NCI-H345 (cell line): ENCODE measurements at regions not wholly inside any gene's neighbourhood (a gene's known extent, or its start where the extent isn't known, plus 50 kb on each side); places are given as distances from the start of the nearest gene placed in this dataset.

Experiments
- DNase-seq: peaks from one replicate; lab custom pipeline; 2025; lab: John Stamatoyannopoulos, UW

DNA sequence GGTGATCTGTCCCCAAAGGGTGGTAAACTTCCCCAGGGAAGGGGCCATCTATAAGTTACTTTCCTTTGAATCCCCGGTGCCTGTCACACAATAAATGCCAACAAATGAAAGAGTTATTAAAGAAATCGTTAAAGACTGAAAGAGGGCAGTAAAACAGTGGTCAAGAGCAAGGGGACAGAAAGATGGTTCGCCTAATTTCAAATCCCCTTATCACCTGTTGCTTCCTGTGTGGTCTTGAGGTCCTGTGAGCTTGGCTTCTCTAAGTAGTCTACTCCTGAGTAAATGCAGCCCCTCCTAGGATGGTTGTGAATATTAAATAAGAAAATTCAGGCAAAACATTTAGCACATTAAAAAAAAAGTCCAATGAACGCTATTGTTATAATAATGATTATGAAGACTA is 225.7 kb upstream of the ADAMTS9 start:
- no peak for DNase-seq

DNA sequence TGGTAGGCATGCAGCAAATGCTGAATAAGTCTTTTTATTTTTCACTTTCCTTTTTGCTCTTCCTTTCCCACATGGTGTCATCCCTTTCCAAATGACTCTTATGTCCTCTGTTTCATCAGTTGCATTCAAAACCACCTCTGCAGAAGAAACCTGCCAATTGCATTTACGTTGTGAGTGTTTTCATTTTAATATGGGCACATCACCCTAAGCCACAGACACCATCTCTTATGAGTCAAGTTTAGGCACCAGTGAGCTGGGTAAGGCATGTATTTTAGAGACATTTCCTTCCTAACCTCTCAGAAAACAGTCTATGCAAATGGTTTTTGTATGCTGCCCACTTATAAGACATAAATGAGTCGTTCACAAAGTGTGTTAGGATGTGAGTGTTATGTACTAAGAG is 223.3 kb upstream of the ADAMTS9 start:
- DNase-seq = no peak

DNA sequence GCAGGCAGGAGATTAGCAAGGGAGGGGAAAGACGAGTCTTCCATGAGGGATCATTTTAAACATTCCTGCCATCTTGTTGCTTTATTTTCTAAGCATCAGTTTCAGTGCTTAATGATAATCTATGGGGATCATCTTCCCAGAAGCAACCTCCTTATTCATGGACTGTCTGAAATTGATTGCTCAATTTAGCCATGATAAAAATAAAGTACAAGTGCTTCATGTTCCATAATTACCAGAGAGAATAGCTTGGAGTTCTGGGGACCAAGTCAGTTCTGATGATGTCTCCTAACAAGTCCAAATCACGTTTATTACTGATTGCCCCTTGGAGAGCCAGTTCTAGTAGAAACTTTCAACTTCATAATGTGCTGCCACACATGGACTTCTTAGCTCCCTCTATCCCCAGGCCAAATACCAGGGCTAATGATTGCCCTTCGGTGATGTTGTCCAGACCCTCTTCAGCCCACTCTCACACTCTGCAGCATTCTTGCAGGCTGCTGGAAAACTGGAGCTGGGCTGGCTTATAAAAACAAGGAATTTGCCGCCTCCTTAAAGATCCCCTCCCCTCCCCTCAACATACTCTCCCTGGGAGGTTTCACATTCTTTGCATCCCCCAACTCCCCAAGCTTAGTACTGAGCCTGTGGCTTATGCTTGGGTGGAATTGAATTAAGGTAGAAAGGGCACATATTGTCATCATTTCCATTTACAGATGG is 222.1 kb upstream of the ADAMTS9 start:
- DNase-seq = no peak

DNA sequence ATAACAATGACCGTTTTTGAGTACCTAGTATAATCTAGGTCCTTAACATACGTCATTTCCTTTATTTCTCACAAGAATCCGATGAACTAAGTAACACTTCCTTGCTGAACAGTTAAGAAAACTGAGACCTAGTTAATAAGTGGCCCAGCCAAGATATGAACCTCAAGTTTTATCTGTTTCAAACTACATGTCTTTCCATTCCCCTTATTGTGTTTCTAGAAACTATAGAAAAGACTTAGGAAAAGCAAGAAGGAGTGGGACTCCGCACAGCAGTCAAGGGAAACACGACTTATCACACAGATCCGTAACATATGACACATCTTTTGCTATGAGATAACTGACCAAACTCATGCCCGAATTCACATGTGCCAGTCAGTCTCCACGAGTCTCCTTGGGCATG is 221.2 kb upstream of the ADAMTS9 start:
- no peak for DNase-seq

DNA sequence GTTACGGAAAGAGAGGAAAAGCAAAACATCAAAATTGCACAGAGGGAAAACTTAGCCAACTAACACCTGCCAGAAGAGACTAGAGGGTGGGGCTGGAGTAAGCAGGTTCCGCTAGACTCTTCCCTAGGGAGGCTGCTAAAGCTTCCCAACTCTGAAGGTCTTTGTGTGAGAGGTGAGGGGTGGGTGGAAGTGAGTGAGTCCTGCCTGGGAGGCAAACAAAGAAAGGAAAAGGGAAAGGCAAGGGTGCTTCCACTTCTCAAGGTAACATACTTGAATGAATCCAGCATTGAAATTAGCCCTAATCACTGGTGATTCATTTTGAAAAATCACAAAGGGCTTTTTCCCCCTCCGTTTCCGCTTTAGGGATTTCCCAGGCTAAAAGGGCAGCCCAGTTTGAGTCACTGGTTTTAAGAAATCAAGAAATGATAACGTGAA is 220.5 kb upstream of the ADAMTS9 start:
- DNase-seq = no peak

DNA sequence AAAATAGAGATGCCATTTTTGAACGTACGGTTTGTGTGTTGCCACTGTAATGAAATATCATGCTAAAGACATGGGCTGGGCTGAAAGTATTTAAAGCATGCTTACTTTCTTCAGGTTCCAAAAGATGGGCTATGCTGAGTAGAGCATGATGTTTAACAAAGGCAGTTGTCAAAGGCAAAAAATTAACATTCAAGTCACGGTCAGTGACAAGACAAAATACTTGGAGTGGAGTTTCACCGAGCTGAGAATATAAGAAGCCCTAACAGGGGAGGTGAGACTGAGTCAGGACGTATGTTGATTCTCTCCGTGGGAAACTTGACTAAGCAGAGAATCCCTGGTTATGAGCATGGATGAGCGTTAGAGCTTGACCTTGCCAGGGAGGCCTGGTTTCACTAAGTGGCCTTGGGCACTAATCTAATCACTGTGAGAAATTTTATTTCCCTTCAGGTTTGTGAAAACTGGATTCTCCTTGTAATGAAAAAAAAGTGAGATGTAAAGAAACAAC is 218.2 kb upstream of the ADAMTS9 start:
- no peak for DNase-seq

DNA sequence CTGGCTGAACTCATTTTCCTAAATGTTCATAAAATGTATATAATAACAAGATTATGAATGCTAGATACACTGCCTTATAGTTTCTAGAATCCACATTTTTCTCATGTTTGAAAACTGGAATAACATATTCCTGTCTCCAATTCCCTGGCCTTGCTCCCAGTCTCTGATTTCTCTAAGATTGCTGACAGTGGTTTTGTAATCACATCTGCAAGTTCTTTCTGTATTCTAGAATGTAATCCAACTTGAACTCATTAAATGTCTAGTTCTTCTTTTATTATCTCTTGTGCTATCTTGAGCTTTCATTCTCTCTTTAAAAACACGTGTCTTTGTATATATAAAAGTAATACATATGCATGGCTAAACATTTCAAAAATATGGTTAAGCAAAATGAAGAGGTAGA is 215.2 kb upstream of the ADAMTS9 start:
- no peak for DNase-seq

DNA sequence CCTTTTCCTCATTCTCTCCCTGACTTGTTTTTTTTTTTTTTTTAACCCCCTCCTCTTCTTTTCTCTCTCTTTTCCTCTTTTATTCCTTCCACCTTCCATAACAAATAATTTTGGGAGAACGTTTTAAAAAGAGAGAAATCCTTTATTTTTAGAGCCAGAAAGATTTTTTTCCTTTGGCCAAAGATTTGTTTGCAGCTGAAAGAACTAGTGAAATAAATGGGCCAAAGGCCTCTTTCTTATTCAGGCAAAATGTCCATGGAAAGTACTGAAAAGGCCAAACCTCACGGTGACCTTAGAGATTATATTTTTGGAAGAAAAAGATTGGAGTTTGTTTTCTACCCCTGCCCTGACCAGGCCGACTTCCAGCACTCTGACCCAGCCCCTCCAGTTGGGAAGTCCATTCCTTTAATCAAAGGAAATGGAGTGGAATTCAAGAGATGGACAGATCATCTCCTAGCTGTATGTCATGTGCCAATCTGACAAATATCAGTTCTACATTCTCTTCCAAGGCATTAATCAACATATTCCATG is 214.3 kb upstream of the ADAMTS9 start:
- no peak for DNase-seq

DNA sequence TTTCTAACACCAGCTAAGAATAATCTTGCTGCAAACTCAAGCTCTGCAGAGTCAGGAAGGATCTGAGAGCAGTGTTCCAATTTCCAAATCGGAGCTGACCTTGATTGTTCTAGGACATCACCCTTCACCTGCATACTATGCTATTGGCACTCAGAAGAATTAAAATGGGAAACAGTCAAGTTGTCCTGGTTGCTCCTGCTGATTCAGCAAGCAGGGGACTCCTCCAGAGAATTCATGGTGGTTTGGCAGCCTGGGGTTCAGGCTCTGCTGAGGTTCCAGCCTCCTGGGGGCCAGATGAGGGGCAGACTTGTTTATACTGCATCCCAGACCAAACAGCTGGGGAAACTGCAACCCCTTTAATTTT is 213.7 kb upstream of the ADAMTS9 start:
- no peak for DNase-seq

DNA sequence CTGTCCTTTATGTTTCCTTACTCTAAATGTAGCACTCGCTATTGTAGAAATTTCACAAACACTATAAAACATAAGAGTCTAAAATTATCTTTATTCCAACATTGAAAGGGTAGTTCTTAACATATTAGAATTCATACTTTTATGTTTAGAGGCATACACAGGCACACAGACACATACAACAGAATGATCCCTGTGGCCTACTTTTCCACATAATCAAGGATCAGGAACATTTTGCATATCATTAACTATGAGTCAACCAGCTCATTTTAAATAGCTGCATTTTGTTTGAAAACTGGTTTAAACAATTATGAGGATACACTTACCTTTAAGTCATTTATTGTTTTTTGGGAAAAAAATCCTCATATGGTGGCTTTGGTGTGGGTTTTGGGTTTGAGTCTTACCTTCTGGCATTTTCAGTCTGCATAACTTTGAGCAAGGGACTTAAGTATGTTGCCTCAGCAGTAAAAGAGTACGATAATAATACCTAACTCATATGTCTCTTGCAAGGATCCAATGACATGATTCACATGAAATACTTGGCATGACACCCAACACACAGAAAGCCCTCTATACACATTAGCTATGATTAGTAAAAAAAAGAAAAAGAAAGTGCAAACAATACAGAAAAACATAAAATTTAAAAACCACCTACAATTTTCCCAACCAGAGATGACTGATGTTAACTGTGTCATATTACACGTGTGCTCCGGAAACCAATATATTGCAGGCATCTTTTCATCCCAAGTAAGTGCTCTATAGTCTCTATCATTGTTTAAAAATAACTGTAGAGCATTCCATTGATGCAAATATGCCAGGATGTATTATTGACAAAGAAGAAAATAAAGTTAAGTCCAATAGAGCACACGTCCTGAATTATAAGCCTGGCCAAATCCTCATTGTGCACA is 213.1 kb upstream of the ADAMTS9 start:
- no peak for DNase-seq

DNA sequence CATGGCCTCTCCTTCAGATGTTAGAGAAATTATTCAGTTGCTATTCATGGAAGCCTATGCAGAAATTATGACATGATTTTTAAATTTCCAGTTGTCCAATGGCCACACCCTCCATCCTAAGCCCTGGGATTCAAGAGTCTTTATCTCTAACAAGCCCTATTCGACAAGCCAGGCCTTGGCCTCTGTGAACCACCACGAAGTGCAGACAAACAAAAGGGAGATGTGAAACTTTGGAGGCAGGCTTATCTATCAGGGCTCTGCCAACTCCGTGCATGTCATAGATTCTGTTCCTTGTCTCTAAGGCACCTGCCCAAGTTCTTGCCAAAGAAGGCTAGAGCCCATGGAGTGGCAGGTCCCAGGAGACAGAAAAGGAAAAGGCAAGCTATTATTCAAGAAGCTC is 212.4 kb upstream of the ADAMTS9 start:
- no peak for DNase-seq

DNA sequence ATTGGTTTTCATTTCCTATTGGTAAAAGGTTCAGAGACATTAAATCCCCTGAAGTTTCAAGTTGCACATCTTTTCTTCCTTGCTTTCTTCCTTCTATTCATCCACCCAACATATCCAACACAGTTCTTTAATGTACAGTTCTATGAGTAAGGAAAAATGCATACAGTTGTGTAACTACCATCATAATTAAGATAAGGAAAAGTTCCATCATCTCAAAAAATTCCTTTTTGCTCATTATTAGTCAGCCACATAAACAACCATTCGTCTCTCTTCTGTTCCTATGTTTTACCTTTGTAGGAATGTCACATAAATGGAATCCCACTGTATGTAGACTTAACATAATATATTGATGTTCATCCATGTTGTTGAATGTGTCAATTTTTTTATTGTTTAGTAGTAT is 211.1 kb upstream of the ADAMTS9 start:
- DNase-seq = no peak

DNA sequence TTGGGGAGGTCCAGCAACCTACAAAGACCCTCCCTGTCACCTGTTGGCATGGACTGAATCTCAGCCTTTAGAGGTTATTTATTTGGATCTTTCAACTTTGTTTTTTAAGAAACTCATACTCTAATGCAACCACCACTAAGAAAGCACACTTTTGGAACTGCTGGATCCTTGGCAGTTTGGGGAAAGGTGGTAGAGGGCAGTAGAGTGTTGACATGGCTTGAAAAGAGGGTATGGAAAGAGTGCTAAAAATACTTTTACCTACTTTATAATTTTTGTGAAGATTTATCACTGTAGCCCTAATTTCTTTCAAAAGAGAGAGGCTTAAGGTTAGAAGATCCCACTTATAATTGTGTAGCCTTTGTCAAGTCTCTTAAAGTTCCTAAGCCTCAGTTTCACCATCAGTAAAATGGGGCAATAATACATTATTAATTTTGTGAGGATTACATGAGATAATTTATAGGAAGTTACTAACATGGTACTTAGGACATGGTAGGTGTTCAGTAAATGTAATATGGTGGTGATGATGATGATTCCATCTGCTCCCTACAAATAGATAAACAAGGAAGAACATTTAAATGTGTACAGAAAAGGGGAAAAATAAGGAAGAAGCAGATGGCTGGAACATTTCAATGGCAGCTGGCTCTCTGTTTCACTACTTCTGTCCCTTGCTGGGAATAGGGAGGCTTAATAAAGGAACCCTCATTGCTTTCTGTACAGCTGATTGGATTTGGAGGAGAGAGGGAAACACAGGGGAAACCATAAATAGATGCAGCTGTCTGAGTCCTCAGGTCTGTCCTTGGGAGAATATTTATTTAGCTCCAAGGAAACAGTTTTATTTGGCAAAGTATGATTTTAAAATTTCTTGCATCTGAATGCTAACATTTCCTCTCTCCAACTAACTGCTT is 208.4 kb upstream of the ADAMTS9 start:
- DNase-seq = no peak

DNA sequence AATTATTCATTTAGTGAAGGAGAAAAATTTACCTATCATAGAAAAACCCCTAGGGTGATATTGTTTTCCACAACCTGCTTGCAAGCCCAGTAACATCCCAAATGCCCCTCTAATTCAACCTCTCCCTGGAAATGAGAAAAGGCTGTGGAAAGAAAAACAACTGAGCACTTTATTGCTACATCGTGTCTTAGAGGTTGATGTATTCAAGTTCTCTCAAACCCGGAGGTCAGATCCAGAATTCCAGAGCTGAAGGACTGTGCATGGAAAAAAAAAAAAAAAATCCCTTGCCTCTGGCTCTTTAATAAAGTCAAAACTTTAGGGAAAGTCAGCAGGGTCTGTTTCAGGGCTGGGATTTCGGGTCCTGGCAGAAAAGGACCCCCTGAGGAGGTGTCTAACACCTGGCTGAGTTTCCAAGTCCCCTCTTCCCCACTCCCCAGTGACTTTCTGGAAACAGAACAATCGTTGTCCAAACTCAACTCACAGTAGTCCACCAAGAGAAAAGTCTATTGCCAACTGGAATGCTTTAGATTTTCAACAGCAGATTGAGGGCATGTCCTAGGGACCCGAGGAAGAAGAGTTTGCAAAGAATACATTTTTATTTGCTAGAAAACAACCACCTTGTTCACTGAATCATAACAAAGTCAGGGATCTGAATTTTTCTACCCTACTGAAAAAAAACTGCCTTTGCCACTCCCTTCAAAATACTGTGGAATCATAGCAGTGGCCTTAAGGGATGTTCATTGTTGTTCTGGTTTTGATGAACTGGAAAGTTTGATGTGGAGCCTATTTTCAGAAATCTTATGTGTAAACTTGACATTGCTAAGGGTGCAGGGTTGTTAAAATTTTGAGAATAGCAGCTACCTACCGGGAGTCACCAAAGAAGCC is 207.5 kb upstream of the ADAMTS9 start:
- DNase-seq = no peak

DNA sequence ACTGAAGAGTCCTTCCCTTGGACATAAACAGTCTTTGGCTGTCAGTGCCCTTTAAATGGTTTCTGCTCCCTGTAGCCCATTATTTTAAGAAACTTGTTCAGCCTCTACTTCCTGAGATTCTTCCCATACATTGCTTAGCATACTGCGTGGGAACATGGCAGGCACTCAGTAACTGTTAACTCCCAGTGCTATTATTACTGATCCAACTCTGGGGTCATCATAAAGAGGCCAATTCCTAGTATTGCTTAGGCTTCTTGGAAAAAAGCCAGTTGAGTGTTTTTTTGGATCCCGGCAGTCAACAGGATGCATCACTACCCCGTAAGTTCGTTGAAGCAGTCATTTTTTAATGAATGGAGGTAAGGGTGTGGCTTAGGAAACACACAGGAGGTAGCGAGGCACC is 206.2 kb upstream of the ADAMTS9 start:
- no peak for DNase-seq

DNA sequence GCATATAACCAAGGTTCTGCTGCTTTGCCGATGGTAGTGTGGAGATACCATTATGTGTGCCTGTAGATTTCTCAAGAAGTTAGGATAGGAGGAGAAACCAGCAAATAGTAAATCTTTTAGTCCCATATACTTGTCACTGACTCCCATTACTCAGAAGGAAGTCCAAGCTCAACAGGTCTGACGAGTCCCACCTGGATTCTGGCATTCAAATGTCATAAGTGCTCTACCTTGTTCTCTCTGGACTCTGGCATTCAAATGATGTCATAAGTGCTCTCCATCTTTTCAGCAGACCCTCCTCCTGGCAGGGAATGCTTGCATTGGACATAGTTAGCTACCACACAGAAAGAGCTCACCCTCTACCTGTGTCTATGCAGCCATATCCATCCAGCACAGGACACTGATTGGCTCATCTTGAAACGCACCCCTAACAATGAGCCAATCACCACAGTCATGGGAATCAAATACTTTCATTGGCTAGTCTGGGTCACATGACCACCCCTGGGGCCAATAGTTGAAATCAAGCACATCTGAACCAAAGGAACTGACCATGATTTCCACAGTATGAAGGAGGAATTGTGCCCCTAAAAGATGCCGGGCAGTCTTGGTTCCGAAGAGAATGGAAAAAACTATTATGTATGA is 205.0 kb upstream of the ADAMTS9 start:
- DNase-seq = no peak

DNA sequence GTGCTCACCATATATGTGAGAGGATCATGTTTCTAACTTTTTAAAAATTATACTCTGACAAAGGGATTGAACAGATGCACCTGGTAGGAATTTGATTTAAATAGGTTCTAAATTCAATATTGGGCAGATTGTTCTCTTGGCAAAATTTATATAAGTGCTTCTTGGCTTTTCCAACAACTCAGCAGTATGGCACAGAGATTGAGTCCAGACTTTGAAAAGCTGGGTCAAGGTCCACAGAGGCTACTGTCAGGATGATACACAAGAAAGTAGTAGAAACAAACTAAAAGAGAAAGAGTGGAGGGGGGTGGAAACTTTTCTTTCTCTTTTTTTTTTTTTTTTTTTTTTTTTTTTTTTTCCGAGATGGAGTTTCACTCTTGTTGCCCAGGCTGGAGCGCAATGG is 203.2 kb upstream of the ADAMTS9 start:
- no peak for DNase-seq

DNA sequence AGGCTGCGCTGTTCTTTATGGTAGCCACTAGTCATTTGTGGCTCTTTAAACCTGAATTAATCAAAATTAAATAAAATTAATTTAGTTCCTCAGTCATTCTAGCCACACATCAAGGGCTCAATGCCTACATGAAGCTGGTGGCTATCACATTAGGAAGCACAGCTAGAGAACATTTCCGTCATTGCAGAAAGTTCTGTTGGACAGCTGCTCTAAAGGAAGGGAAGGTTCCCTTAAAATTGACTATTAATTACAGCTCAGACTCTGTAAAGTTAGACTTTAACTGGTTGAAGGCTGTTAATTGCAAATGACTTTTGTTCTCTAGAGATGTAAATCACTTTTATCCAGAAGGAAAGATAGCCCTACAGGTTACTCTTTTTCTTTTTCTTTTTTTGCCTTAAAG is 202.7 kb upstream of the ADAMTS9 start:
- no peak for DNase-seq

DNA sequence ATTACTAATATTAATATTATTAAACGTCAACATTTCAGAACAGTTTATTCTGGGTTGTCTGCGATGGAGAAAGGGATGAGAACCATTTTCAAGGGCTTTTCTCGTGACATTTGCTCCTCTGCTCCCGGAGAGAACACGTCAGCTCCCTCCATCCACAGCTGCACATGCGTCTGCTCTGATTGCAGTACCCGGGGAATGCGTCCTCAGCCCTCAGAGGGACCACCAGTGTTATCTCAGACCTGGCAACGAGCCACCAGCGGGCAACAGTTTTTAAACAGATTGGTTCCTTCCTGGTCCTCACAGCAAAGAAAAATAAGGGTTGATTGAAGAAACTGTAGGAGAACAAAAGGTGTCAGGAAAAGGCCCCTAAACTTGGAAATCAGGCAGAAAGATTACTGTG is 202.2 kb upstream of the ADAMTS9 start:
- DNase-seq = no peak

DNA sequence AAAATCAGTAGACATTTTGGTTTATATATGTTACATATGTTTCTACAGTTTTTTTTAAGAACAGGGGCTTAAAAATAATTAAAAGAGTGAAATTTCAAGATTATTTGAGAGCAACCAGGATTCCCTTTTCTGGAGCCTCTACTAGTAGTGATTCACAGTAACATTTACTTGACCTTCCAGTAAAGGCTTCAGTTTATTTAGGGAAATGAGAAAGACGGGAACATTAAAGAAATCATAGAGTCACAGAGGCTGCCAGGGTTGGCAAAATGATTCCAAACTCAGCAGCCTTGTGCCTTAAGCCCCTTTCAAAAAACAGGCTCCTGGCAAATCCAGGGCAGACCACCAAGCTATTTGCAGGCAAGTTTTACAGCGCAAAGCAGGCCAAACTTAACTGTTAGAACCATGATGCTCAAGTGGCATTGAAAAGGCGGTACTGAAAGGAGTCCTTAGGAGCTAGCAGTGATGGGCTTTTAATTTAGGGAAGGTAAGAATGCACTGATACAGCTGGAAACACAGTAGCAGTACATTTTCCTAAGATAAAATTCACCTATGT is 201.1 kb upstream of the ADAMTS9 start:
- no peak for DNase-seq
